Hepatocyte (in vitro differentiated cells): ENCODE measurements at regions not wholly inside any gene's neighbourhood (a gene's known extent, or its start where the extent isn't known, plus 50 kb on each side); places are given as distances from the start of the nearest gene placed in this dataset.

Experiments used
- DNase-seq: peaks from one replicate; pipeline ENCODE4 v3.0.0-alpha.2; 2016; ENCODE audit warnings: low spot score
- H2AFZ ChIP-seq: fragments of 200-600 bp; sonication (generic); 2 replicates; pipeline ENCODE4 v1.6.0; 2016; ENCODE audit warnings: antibody characterized with exemption, mild to moderate bottlenecking
- H3K27ac ChIP-seq: fragments of 200-600 bp; sonication (generic); 2 replicates; pipeline ENCODE4 v1.5.1; 2016; ENCODE audit warnings: mild to moderate bottlenecking
- H3K27me3 ChIP-seq: fragments of 200-600 bp; sonication (generic); 2 replicates; pipeline ENCODE4 v1.6.1; 2016
- H3K36me3 ChIP-seq: fragments of 200-600 bp; sonication (generic); replicated peaks from 2 replicates; pipeline ENCODE4 v1.5.1; 2016; ENCODE audit warnings: low read depth; ENCODE audit not compliant: insufficient read depth
- H3K4me1 ChIP-seq: fragments of 200-600 bp; sonication (generic); 2 replicates; pipeline ENCODE4 v1.5.1; 2016; ENCODE audit warnings: mild to moderate bottlenecking, moderate library complexity; ENCODE audit not compliant: insufficient read depth
- H3K4me2 ChIP-seq: fragments of 200-600 bp; sonication (generic); 2 replicates; pipeline ENCODE4 v1.6.0; 2016
- H3K4me3 ChIP-seq: fragments of 200-600 bp; sonication (generic); 2 replicates; pipeline ENCODE4 v1.5.1; 2016; ENCODE audit warnings: mild to moderate bottlenecking
- H3K79me2 ChIP-seq: fragments of 200-600 bp; sonication (generic); 2 replicates; pipeline ENCODE4 v1.6.0; 2017; ENCODE audit warnings: mild to moderate bottlenecking
- H3K9me2 ChIP-seq: fragments of 200-600 bp; sonication (generic); replicated peaks from 2 replicates; pipeline ENCODE4 v1.6.0; 2017; ENCODE audit warnings: mild to moderate bottlenecking; ENCODE audit not compliant: insufficient read depth
- H3K9me3 ChIP-seq: fragments of 200-600 bp; sonication (generic); 2 replicates; pipeline ENCODE4 v1.5.1; 2016; ENCODE audit warnings: low read depth, mild to moderate bottlenecking
- H4K20me1 ChIP-seq: fragments of 200-600 bp; sonication (generic); 2 replicates; pipeline ENCODE4 v1.6.0; 2016; ENCODE audit warnings: mild to moderate bottlenecking; ENCODE audit not compliant: insufficient read depth, poor library complexity, severe bottlenecking
- EZH2 ChIP-seq: fragments of 200-600 bp; sonication (generic); IDR thresholded peaks from 2 replicates; pipeline ENCODE4 v1.6.1; 2016; ENCODE audit warnings: antibody characterized with exemption, mild to moderate bottlenecking, borderline replicate concordance
- EZH2phosphoT487 ChIP-seq: fragments of 200-600 bp; sonication (generic); IDR thresholded peaks from one replicate; pipeline ENCODE4 v1.6.1; 2018; ENCODE audit warnings: antibody characterized with exemption, mild to moderate bottlenecking, low read depth, moderate library complexity; ENCODE audit not compliant: unreplicated experiment, severe bottlenecking
- WGBS: methylation state at CpG from one replicate; pipeline ENCODE4 v1.1.6; 2016; ENCODE audit warnings: low lambda C conversion rate; ENCODE audit errors: missing lambda C conversion rate; 5-methylcytosine and 5-hydroxymethylcytosine counted together
- TF ChIP-seq, protein P1 (sequence below): fragments of 200-600 bp; sonication (generic); IDR thresholded peaks from 2 replicates; pipeline ENCODE4 v1.5.1; 2016; ENCODE audit warnings: antibody characterized with exemption, mild to moderate bottlenecking; ENCODE audit not compliant: poor library complexity

DNA sequence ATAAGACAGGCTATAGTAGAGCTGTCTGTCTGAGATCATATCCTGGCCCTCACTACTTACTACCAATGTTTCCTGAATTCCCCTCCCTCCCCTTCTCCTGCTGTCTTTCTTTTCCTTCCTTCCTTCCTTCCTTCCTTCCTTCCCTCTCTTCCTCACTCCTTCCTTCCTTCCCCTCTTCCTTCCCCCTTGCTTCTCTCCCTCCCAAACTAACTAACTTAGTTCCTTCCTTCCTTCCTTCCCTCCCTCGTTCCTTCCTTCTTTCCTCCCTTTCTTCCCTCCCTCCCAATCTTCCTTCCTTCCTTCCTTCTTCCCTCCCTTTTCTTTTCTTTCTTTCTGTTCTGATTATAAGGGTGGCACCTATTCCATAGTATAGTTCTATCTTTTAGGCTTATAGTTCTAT lies 150.0 kb upstream of the GDNF start:
- H3K27me3 ChIP-seq: no peaks in the 10 kb centered on the region
- H3K36me3 ChIP-seq: no peaks in the 10 kb centered on the region
- no peaks in the 10 kb centered on the region for H3K9me2 ChIP-seq
- no peak overlapping the region for H3K4me3 ChIP-seq
- no peaks in the 10 kb centered on the region for H3K79me2 ChIP-seq
- H3K27ac ChIP-seq: no peak overlapping the region
- H2AFZ ChIP-seq: no peak overlapping the region
- no peaks in the 10 kb centered on the region for H4K20me1 ChIP-seq
- H3K4me2 ChIP-seq: no peak overlapping the region
- H3K4me1 ChIP-seq: no peaks in the 10 kb centered on the region
- H3K9me3 ChIP-seq: no peaks in the 10 kb centered on the region
- 67% methylated on average over 1 of the region's 1 CpG for WGBS
- no peak for DNase-seq
- TF ChIP-seq, protein P1, sequence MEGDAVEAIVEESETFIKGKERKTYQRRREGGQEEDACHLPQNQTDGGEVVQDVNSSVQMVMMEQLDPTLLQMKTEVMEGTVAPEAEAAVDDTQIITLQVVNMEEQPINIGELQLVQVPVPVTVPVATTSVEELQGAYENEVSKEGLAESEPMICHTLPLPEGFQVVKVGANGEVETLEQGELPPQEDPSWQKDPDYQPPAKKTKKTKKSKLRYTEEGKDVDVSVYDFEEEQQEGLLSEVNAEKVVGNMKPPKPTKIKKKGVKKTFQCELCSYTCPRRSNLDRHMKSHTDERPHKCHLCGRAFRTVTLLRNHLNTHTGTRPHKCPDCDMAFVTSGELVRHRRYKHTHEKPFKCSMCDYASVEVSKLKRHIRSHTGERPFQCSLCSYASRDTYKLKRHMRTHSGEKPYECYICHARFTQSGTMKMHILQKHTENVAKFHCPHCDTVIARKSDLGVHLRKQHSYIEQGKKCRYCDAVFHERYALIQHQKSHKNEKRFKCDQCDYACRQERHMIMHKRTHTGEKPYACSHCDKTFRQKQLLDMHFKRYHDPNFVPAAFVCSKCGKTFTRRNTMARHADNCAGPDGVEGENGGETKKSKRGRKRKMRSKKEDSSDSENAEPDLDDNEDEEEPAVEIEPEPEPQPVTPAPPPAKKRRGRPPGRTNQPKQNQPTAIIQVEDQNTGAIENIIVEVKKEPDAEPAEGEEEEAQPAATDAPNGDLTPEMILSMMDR: no peak
- no peak for TF ChIP-seq EZH2phosphoT487
- TF ChIP-seq EZH2: no peak

DNA sequence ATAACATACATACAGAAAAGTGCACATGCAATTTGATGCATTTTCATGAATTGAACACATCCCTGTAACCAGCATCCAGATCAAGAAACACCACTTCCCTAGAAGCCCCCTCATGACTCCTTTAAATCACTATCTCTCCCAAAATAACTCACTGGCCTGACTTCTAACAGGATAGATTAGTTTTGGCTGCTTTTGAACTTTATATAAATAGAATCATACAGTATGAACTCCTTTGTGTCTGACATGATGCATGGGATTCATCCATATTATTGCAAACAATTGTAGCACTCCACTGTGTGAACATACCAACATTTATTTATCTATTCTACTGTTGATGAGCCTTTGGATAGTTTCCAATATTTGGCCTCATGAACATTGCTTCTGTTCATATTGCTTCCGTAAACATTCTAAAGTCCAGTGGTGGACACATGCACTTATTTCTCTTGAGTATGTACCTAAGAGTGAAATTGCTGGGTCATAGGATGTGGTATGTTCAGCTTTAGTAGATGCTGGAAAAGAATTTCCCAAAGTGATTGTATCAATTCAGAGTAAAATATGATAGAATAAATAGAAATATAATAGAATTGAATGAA lies 148.7 kb upstream of the GDNF start:
- no peaks in the 10 kb centered on the region for H4K20me1 ChIP-seq
- no peaks in the 10 kb centered on the region for H3K36me3 ChIP-seq
- H3K9me2 ChIP-seq: no peaks in the 10 kb centered on the region
- WGBS: 93% methylated on average over 1 of the region's 1 CpG
- no peak overlapping the region for H2AFZ ChIP-seq
- H3K4me1 ChIP-seq: no peaks in the 10 kb centered on the region
- no peaks in the 10 kb centered on the region for H3K27me3 ChIP-seq
- H3K9me3 ChIP-seq: no peaks in the 10 kb centered on the region
- DNase-seq: no peak
- TF ChIP-seq, protein P1: no peak
- TF ChIP-seq EZH2phosphoT487 (no peak), EZH2 (no peak)
- no peaks in the 10 kb centered on the region for H3K79me2 ChIP-seq
- no peak overlapping the region for H3K27ac ChIP-seq
- H3K4me2 ChIP-seq: no peak overlapping the region
- no peak overlapping the region for H3K4me3 ChIP-seq

DNA sequence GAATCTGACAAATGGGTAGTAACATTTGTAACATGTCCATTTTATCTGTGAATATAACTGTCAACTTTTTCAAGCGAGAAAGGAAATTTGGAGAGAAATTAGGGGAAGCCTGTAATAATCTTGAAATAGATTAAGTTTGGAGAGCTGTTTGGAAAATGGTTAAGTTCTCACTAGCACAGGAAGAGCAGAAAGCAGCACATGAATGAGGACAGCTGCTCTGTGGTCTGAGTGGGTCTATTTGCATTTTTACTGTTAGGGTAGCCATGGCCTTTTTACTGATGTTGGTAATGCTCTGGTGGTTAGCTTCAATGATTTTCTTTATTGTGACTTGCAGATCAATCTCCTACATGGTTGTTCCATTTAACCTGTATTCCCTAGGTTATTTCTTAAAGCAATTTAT lies 144.5 kb upstream of the GDNF start:
- no peaks in the 10 kb centered on the region for H4K20me1 ChIP-seq
- H3K27me3 ChIP-seq: no peaks in the 10 kb centered on the region
- TF ChIP-seq EZH2phosphoT487: no peak
- TF ChIP-seq, protein P1: no peak
- TF ChIP-seq EZH2: no peak
- no peaks in the 10 kb centered on the region for H3K9me3 ChIP-seq
- no peaks in the 10 kb centered on the region for H3K4me1 ChIP-seq
- H2AFZ ChIP-seq: no peak overlapping the region
- H3K36me3 ChIP-seq: no peaks in the 10 kb centered on the region
- DNase-seq: no peak
- H3K9me2 ChIP-seq: no peaks in the 10 kb centered on the region
- H3K4me2 ChIP-seq: no peak overlapping the region
- WGBS: 100% methylated on average over 1 of the region's 1 CpG
- no peak overlapping the region for H3K4me3 ChIP-seq
- no peaks in the 10 kb centered on the region for H3K79me2 ChIP-seq
- no peak overlapping the region for H3K27ac ChIP-seq
